Hematopoietic multipotent progenitor cell (in vitro differentiated cells): ENCODE measurements at regions not wholly inside any gene's neighbourhood (a gene's known extent, or its start where the extent isn't known, plus 50 kb on each side); places are given as distances from the start of the nearest gene placed in this dataset.
"Not testable (repeated sequence)": the region's sequence is repeated elsewhere in the genome, so short reads cannot be mapped to it uniquely, and the experiment has no call there.

Source experiments
- DNase-seq, 3 donors: peaks; one replicate each; pipeline ENCODE4 v3.0.0-alpha.2; 2011 to 2015; ENCODE audit warnings: low read depth in 2 of 3, low spot score in 2 of 3

GRCh38 chr6:82626946-82627345, 263.3 kb downstream of the TPBG start:
- not testable (repeated sequence) for DNase-seq

GRCh38 chr6:82629921-82630320, 266.3 kb downstream of the TPBG start:
- no peak for DNase-seq

GRCh38 chr6:82641677-82642076, 278.1 kb downstream of the TPBG start:
- DNase-seq = no peak

GRCh38 chr6:82645536-82646230, 282.1 kb downstream of the TPBG start:
- DNase-seq = no peak

GRCh38 chr6:82646231-82646615, 282.6 kb downstream of the TPBG start:
- no peak for DNase-seq

- no peak for DNase-seq
Measured at GRCh38 chr6:82651845-82652335, 288.3 kb downstream of the TPBG start.

GRCh38 chr6:82679232-82679631, 315.6 kb downstream of the TPBG start:
- no peak for DNase-seq

- DNase-seq = no peak
Measured at GRCh38 chr6:82680192-82680591, 316.6 kb downstream of the TPBG start.

GRCh38 chr6:82681119-82681714, 317.6 kb downstream of the TPBG start:
- no peak for DNase-seq

GRCh38 chr6:82686719-82687118, 323.1 kb downstream of the TPBG start:
- DNase-seq = no peak

GRCh38 chr6:82687855-82688254, 324.2 kb downstream of the TPBG start:
- no peak for DNase-seq

GRCh38 chr6:82690283-82690682, 326.7 kb downstream of the TPBG start:
- no peak for DNase-seq

- no peak for DNase-seq
Measured at GRCh38 chr6:82691997-82692396, 328.4 kb downstream of the TPBG start.

- no peak for DNase-seq
Measured at GRCh38 chr6:82693094-82693493, 329.5 kb downstream of the TPBG start.

- no peak for DNase-seq
Measured at GRCh38 chr6:82701341-82701740, 337.7 kb downstream of the TPBG start.

GRCh38 chr6:82702574-82702973, 339.0 kb downstream of the TPBG start:
- no peak for DNase-seq

GRCh38 chr6:82703230-82703629, 339.6 kb downstream of the TPBG start:
- no peak for DNase-seq

- no peak for DNase-seq
Measured at GRCh38 chr6:82704045-82704444, 340.4 kb downstream of the TPBG start.

- no peak for DNase-seq
Measured at GRCh38 chr6:82705579-82705978, 342.0 kb downstream of the TPBG start.

GRCh38 chr6:82711105-82711827, 347.6 kb downstream of the TPBG start:
- no peak for DNase-seq

GRCh38 chr6:82711971-82712370, 348.4 kb downstream of the TPBG start:
- no peak for DNase-seq

- DNase-seq = no peak
Measured at GRCh38 chr6:82712389-82712788, 348.8 kb downstream of the TPBG start.
